Colonic mucosa (tissue), 4 donors: ENCODE measurements at regions not wholly inside any gene's neighbourhood (a gene's known extent, or its start where the extent isn't known, plus 50 kb on each side); places are given as distances from the start of the nearest gene placed in this dataset.

Experiments
- DNase-seq: peaks from one replicate; pipeline ENCODE4 v3.0.0-alpha.2; 2020
- H3K27ac ChIP-seq: fragments of 200-600 bp; one replicate; pipeline ENCODE4 v1.8.0; 2021
- H3K27me3 ChIP-seq: fragments of 200-600 bp; one replicate; pipeline ENCODE4 v1.8.0; 2021
- H3K36me3 ChIP-seq: fragments of 200-600 bp; one replicate; pipeline ENCODE4 v1.8.0; 2021
- H3K4me1 ChIP-seq: fragments of 200-600 bp; one replicate; pipeline ENCODE4 v1.8.0; 2021; ENCODE audit warnings: mild to moderate bottlenecking
- H3K4me3 ChIP-seq: fragments of 200-600 bp; one replicate; pipeline ENCODE4 v1.8.0; 2021
- H3K9ac ChIP-seq, 2 donors: one replicate each; pipeline ENCODE4 v1.7.0; 2013; ENCODE audit warnings: control low read depth in 2 of 2, low read depth in 2 of 2, low read length in 2 of 2
- H3K9me3 ChIP-seq: fragments of 200-600 bp; one replicate; pipeline ENCODE4 v1.8.0; 2021
- CTCF ChIP-seq: fragments of 200-600 bp; IDR thresholded peaks from one replicate; pipeline ENCODE4 v1.8.0; 2022; ENCODE audit warnings: antibody characterized with exemption, mild to moderate bottlenecking
- intact Hi-C: fragments of 100-400 bp; cut with DNase I; formaldehyde crosslinking; loops from one replicate; pipeline ENCODE4 v1.14.1; 2022
- donor health status: healthy.
- donor health status: DM: no; HTN: no; CAD: no.
- donor health status: DM: no; HTN: no; CAD: no.

- Histone ChIP-seq H3K9me3 (no peaks in the 10 kb centered on the region), H3K4me1 (no peaks in the 10 kb centered on the region), H3K9ac (no peak overlapping the region), H3K4me3 (no peak overlapping the region), H3K36me3 (no peaks in the 10 kb centered on the region), H3K27ac (no peak overlapping the region), H3K27me3 (no peaks in the 10 kb centered on the region)
- no peak for DNase-seq
- intact Hi-C loops, result no loop called here
- TF ChIP-seq CTCF, result no peak
Observed at GRCh38 chr4:58602731-58603359, 1492.7 kb upstream of the IGFBP7 start.

DNA sequence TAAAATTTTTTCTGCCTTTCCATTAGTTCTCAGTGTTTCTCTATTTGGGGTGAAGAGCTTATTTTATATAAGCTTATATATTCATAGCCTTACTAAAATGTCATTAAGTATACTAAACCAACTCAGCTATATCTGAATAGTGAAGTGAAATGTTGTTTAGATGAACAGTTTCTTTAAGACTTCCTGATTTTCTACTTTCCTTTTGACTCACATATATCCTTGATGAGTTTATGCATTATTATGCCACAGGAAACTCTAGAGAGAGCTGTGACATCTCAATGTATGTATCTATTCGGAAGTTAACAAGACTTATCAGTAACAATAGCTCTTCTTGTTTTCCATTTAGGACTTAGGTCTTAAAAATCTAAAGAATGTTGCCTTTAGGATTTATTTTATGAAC lies 1491.8 kb upstream of the IGFBP7 start:
- intact Hi-C loops, result no loop called here
- Histone ChIP-seq H3K9ac (no peak overlapping the region), H3K4me1 (no peaks in the 10 kb centered on the region), H3K4me3 (no peak overlapping the region), H3K36me3 (no peaks in the 10 kb centered on the region), H3K27me3 (no peaks in the 10 kb centered on the region), H3K9me3 (no peaks in the 10 kb centered on the region), H3K27ac (no peak overlapping the region)
- DNase-seq, result no peak
- no peak for TF ChIP-seq CTCF

DNA sequence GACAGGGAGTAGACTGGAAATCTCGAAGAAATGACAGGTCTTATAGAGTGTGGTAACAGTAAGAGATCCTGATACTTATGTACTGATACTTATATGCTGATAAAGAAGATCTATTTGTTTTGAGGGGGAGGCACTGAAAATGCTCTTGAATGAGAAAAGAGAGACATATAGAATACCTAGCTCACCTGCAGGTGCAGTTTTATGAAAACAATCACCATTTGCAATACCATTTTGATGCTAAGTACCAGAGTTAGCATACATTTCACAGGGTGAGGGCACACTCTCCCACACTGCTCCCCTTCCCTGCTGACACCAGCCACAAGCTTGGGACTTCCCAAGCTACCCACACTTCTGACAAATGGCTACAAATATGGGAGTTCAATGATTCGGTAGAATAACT lies 1490.1 kb upstream of the IGFBP7 start:
- no peak overlapping the region for H3K27ac ChIP-seq

DNA sequence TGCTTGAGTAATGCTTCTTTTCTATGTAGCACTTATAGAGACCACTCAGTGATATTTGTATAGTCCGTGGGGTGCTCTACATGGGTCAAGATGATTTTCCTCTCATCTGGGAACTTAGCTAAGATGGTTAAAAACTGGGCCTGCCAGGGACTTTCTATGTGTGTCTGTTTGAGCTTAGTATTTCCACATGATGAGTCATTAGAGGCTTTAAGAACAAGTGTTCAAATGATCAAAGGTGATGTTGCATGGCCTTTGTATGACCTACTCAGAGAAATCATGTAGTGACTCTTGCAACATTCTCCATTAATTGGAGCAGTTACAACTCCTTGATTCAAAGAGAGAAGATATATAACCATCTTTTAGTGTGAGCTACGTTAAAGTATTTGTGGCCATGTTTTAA lies 1480.5 kb upstream of the IGFBP7 start:
- Histone ChIP-seq H3K4me1 (no peaks in the 10 kb centered on the region), H3K36me3 (no peaks in the 10 kb centered on the region), H3K27me3 (no peaks in the 10 kb centered on the region), H3K9me3 (no peaks in the 10 kb centered on the region), H3K9ac (no peak overlapping the region), H3K4me3 (no peak overlapping the region), H3K27ac (no peak overlapping the region)
- no peak for TF ChIP-seq CTCF
- intact Hi-C loops, result no loop called here
- no peak for DNase-seq

More for the DNA sequence above, 1490.1 kb upstream of the IGFBP7 start:
- intact Hi-C loops, result no loop called here
- TF ChIP-seq CTCF, result no peak
- no peaks in the 10 kb centered on the region for H3K36me3 ChIP-seq
- H3K9ac ChIP-seq, result no peak overlapping the region
- no peak overlapping the region for H3K4me3 ChIP-seq
- H3K9me3 ChIP-seq, result no peaks in the 10 kb centered on the region
- no peaks in the 10 kb centered on the region for H3K27me3 ChIP-seq
- DNase-seq, result no peak
- H3K4me1 ChIP-seq, result no peaks in the 10 kb centered on the region

DNA sequence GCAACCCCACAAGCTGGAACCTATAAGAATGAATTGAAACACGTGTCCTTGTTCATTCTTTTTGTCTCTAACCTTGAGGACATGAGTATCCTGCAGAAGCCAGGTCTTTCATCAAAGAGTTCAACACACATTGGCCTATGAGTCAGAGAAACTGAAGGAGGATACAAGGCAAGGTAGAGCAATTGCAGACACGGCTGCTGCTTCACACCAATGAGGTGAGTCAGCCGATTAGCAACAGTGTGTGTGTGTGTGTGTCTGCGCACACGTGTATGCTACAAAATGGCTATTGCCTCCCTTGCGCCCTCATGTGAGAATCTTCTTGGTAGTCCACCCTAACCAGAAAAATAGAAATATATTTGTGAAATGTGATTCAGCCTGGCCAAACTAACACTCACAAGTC lies 1477.7 kb upstream of the IGFBP7 start:
- no peak for DNase-seq
- H3K27ac ChIP-seq, result no peak overlapping the region
- H3K27me3 ChIP-seq, result no peaks in the 10 kb centered on the region
- H3K4me1 ChIP-seq, result no peaks in the 10 kb centered on the region
- H3K36me3 ChIP-seq, result no peaks in the 10 kb centered on the region
- TF ChIP-seq CTCF, result no peak
- H3K9me3 ChIP-seq, result no peaks in the 10 kb centered on the region
- intact Hi-C loops, result no loop called here
- no peak overlapping the region for H3K9ac ChIP-seq
- H3K4me3 ChIP-seq, result no peak overlapping the region
